ENCODE measurements at regions not wholly inside any gene's neighbourhood (a gene's known extent, or its start where the extent isn't known, plus 50 kb on each side); places are given as distances from the start of the nearest gene placed in this dataset.

GRCh38 chr3:63089751-63090132, 188.4 kb upstream of the SYNPR start:
- no peak for TF ChIP-seq ZNF565 (CRISPR knock-in tag; conservative IDR thresholded peaks at IDR 0.05; ENCODE audit: low read depth)
- no peak for TF ChIP-seq ZNF8 (CRISPR knock-in tag; IDR thresholded peaks at IDR 0.05)
- TF ChIP-seq ZFP30 (CRISPR knock-in tag; IDR thresholded peaks at IDR 0.05): no peak
- no peak for TF ChIP-seq ZFP3 (CRISPR knock-in tag; IDR thresholded peaks at IDR 0.05)
- TF ChIP-seq ZC3H10 (CRISPR knock-in tag; IDR thresholded peaks at IDR 0.05): no peak
